GM18861 (cell line): ENCODE measurements at regions not wholly inside any gene's neighbourhood (a gene's known extent, or its start where the extent isn't known, plus 50 kb on each side); places are given as distances from the start of the nearest gene placed in this dataset.

ENCODE experiments used
- ATAC-seq: cut with Tn5 transposase; IDR thresholded peaks from one replicate; pipeline ENCODE4 v1.9.1; 2021; ENCODE audit not compliant: unreplicated experiment

GRCh38 chr11:122285070-122285988 lies 169.3 kb upstream of the BLID start:
- no peak for ATAC-seq

DNA sequence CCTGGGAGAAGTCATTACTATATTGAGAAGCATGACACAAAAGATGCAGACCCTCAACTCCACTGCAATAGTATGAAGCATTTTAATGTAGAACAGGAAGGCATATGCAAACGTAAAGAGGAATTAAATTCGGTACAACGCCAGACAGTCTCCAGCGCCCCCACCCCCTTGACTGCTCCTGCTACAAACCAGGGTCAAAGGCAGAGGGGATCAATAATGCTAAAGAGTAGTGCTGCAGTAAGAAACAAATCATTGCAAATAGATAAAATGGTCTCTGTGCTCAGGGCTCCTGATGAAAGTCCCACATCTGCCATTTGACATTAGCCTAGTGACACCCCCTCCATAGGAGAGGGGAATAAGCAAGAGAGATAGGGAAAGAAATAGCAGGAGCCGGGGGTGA lies 164.9 kb upstream of the BLID start:
- no peak for ATAC-seq

GRCh38 chr11:122279194-122279593 lies 163.2 kb upstream of the BLID start:
- no peak for ATAC-seq

GRCh38 chr11:122277493-122277892 lies 161.5 kb upstream of the BLID start:
- ATAC-seq = no peak

GRCh38 chr11:122276221-122276620 lies 160.2 kb upstream of the BLID start:
- no peak for ATAC-seq

DNA sequence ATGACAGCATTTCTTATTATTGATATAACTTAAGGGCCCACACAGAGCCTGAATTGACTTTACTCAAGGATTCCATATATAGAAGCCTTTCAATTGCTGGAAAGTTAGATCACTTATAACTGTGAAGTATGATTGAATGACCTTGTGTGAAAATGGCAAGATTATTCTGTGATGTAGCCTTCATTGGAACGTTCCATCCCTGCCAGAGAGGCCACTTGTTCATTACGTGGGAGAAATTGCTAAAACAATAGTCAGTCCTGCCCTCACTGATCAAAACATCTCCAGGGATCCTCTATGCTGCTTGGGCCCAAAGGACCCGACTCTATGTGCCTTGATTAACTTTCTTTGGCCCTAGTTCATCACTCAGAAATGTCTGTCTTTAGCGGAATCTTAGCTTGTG lies 159.5 kb upstream of the BLID start:
- no peak for ATAC-seq

- no peak for ATAC-seq
Observed at GRCh38 chr11:122273476-122274191, 157.6 kb upstream of the BLID start.

GRCh38 chr11:122271745-122272144 lies 155.7 kb upstream of the BLID start:
- no peak for ATAC-seq

DNA sequence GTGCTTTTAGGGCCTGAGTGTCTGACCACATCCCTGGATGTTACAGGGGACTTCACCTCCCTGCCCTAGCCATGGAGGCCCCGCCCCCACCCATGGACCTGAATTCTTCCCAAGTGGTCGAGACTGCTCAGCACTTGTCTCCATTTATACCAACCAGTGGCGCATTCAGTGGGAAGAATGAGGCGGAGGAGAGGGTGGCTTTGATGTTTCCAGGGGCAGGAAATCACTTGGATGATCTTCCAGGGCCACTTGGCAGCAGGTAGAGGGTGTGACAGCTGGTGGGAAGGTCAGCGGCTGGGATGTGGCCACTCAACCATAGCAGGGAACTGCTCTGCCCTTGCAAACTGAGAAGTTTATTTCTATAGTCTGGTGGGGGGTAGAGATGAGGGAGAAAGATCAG lies 155.1 kb upstream of the BLID start:
- no peak for ATAC-seq

DNA sequence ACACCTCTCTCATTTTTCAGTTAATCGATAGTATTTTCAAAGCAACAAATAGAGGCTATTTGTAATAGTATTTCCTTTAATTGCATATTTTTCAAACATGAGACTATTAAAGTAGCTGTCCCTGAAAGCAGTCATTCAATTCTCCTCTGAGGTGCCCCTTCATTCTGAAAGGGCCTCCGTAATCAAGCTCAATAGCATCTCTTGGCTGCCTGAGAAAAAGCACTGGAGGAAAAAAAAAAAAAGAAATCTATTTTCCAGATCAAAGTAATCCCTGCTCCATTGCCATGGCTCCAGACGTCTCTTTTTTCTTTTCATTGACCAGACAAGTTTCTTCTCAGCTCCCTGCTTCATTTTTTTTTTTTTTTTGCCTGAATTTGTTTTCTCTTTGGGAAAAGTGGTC lies 154.5 kb upstream of the BLID start:
- no peak for ATAC-seq

DNA sequence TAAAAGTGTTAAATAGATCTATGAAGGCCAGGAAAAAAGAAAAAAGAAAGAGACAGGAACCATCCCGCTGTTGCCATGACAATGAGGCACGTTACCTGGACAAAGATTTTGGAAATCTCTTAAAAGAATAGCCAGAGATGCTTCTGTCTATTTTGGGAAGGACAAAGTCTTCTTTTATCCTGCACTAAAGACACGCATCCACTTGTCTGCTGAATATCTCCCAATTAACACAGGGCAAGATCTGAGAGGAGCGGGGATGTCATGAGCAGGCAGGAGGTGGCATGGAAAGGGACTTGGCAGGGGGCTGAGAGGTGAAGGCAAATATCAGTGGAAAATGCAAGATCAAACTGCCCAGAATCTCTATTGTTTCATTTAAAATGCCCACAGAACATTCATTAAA lies 153.8 kb upstream of the BLID start:
- ATAC-seq = no peak

DNA sequence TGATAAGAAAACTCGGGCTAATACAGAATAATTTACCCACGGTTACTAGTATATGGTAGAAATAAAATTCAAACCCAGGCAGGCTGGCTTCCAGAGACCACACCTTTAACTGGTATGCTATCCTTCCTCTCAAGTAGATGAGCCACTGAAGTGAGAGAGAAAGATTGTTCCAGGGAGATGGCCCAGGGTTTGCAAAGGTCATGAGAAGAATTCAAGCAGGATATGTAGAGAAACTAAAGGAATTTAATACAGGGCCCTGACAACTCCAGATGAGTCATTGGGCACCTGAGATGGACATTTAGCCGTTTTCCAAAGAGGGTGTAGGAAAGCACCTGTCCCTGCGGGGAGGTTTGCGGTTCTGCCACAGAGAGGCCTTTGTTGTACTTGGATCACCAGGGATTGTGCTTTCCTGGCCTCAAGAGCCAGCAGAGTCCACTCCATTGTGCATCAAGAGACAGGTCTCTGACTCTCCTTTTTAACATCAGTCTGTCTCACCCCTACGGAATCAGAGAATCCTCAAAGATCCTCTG lies 152.7 kb upstream of the BLID start:
- ATAC-seq = no peak

GRCh38 chr11:122267602-122268001 lies 151.6 kb upstream of the BLID start:
- ATAC-seq = no peak

DNA sequence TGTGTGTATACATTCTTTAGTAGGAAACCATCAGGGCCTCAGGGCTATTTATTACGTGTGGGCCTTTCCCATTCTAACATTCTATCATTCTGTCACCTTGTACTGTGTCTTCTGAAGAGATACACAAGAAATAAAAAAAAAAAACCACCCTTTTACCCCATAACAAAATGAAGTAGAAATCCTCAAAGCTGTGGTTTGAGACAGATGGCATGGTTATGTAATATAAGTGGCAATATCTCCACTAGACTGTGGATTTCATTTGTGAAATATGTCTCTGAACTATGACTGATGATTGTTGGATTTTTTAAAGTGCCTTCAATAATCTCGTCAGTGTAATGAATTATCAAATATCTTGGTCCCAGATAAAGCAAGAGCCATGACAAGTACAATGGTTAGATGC lies 150.0 kb upstream of the BLID start:
- ATAC-seq = no peak

GRCh38 chr11:122264121-122264520 lies 148.1 kb upstream of the BLID start:
- ATAC-seq = no peak

GRCh38 chr11:122261546-122261945 lies 145.5 kb upstream of the BLID start:
- ATAC-seq = no peak

DNA sequence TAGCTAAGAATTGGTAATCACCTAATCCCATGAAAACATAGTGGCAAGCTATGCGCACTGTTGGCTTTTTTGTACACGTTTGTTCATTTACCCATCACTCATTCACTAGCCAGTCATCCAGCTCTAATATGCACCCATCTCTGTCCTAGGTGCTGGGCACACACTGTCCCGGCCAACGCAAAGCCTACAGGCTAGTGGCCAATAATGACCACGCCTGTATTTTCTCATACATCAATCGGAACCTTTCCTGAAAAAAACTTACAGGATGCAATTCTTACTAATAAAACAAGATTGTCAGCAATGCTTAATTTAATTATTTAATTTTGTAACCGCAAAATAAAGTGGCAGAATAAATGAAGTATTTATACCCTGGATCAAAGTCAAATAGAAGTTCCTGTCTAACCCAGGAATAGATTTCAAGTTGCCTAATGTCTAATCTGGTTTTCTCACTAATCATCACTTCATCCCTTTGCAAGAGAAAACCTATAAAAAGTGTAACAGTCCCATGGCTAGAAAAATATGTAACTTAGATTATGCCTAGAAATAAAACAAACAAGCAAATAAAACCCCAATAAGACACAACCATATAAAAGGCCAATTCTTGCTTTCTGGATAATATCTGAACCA lies 143.3 kb upstream of the BLID start:
- ATAC-seq = no peak

- no peak for ATAC-seq
Observed at GRCh38 chr11:122258446-122259194, 142.6 kb upstream of the BLID start.

DNA sequence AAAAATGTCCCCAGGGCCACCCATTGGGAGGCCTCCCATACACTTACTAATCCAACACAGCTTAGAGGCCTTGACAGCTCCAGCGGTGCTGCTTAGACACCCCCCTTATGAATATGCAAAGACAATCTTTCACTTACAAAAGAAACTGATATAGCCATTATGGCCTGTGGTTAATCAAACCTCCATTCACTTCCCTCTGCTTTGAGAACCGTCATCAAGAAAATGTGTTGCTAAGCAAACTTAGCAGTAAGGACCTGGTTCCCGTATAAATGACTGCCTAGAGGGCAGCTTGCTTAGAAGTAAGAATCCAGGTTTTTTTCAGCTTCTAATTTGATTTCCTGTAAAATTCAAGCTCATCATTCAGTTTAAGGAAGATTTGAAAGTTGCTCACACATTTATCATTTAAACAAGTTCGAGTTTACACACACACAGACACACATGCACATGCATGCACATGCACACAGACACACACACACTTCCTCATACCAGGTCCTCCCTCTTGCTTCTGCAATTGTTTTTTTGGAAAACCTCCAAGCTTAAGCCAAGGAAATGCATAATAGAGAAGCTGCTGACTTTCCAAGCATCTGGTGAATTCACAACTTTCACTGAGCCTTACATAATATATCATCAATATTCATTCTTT lies 137.7 kb upstream of the BLID start:
- ATAC-seq = no peak

DNA sequence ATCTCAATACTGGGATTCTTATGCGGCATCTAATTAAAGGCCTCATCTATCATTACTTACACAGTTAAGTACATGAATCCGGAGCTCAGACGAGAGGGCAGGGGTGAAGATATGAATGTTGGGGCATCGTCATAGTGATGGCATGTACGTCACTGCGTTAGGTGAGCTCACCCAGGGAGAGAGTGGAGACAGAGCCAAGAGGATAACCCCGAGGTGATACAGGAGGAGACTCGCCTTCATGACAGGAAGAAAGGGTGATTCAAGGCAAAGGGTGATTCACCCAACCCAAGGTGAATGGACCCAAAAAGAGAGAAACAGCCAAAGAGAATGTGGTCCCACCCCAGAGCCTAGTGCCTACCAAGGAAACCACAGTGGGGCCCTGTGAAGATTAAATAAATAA lies 132.9 kb upstream of the BLID start:
- no peak for ATAC-seq
